Spleen (tissue), 11 donors: ENCODE measurements at regions not wholly inside any gene's neighbourhood (a gene's known extent, or its start where the extent isn't known, plus 50 kb on each side); places are given as distances from the start of the nearest gene placed in this dataset.
"Not testable (repeated sequence)": the region's sequence is repeated elsewhere in the genome, so short reads cannot be mapped to it uniquely, and the experiment has no call there.

Experiments
- DNase-seq: peaks from one replicate; pipeline ENCODE4 v3.0.0-alpha.2; 2020
- H3K27ac ChIP-seq, 8 donors: fragments of 200-600 bp; sonication (generic) in 7 of 8; 1 replicate in 4 of 8; 2 replicates in 4 of 8; pipeline versions ENCODE4 v1.5.0 to v1.8.0; 2016 to 2021; ENCODE audit warnings: inconsistent platforms in 4 of 8, mild to moderate bottlenecking in 4 of 8, moderate library complexity in 1 of 8
- H3K27me3 ChIP-seq, 7 donors: fragments of 200-600 bp; sonication (generic) in 6 of 7; replicated peaks in 1 of 7; 1 replicate in 4 of 7; 2 replicates in 3 of 7; pipeline versions ENCODE4 v1.5.0 to v1.8.0; 2016 to 2021; ENCODE audit warnings: inconsistent platforms in 3 of 7, mild to moderate bottlenecking in 1 of 7
- H3K36me3 ChIP-seq, 6 donors: fragments of 200-600 bp; sonication (generic) in 5 of 6; 1 replicate in 4 of 6; 2 replicates in 2 of 6; pipeline versions ENCODE4 v1.5.0 to v1.8.0; 2016 to 2021; ENCODE audit warnings: inconsistent platforms in 2 of 6
- H3K4me1 ChIP-seq, 6 donors: fragments of 200-600 bp; sonication (generic) in 5 of 6; 1 replicate in 3 of 6; 2 replicates in 3 of 6; pipeline versions ENCODE4 v1.5.0 to v1.8.0; 2016 to 2021; ENCODE audit warnings: inconsistent platforms in 3 of 6
- H3K4me3 ChIP-seq, 8 donors: fragments of 200-600 bp; sonication (generic) in 7 of 8; 1 replicate in 4 of 8; 2 replicates in 4 of 8; pipeline versions ENCODE4 v1.5.0 to v1.8.0; 2016 to 2021; ENCODE audit warnings: inconsistent platforms in 4 of 8, mild to moderate bottlenecking in 4 of 8, moderate library complexity in 2 of 8
- H3K9me3 ChIP-seq, 8 donors: fragments of 200-600 bp; sonication (generic) in 7 of 8; 1 replicate in 4 of 8; 2 replicates in 4 of 8; pipeline versions ENCODE4 v1.5.0 to v1.8.0; 2016 to 2021; ENCODE audit warnings: inconsistent platforms in 4 of 8
- POLR2A ChIP-seq, 3 donors: fragments of 450-650 bp; IDR thresholded peaks; one replicate each; pipeline ENCODE4 v1.5.1; 2017; ENCODE audit warnings: antibody characterized with exemption in 3 of 3, mild to moderate bottlenecking in 1 of 3
- POLR2AphosphoS5 ChIP-seq, 3 donors: sonication (generic); formaldehyde crosslinking; IDR thresholded peaks; one replicate each; pipeline ENCODE4 v1.5.1; 2017; ENCODE audit warnings: antibody characterized with exemption in 3 of 3
- WGBS, 5 donors: extraction: QIAGEN DNeasy Blood & Tissue Kit in 3 of 5; methylation state at CpG; one replicate each; pipeline versions ENCODE4 v1.1.5 to v1.1.7; 2013 to 2018; 5-methylcytosine and 5-hydroxymethylcytosine counted together
- intact Hi-C: fragments of 100-400 bp; cut with DNase I; formaldehyde crosslinking; loops from one replicate; pipeline ENCODE4 v1.15.0; 2023; ENCODE audit warnings: low total_unique reads
- TF ChIP-seq, protein P1 (sequence below), 11 experiments: fragments of 200-600 bp in 7 of 11; fragments of 450-650 bp in 4 of 11; sonication (generic) in 4 of 11; IDR thresholded peaks in 8 of 11; conservative IDR thresholded peaks in 3 of 11; 1 replicate in 7 of 11; 2 replicates in 4 of 11; pipeline versions ENCODE4 v1.4.0 to v1.8.0; 2016 to 2021; ENCODE audit warnings: antibody characterized with exemption in 11 of 11, inconsistent platforms in 4 of 11, mild to moderate bottlenecking in 1 of 11
- donor health status: healthy with polysubstance abuse.
- donor health status: DM: no; HTN: no; CAD: no; lungs with moderate emphysema.
- donor health status: DM: no; HTN: no; CAD: no.
- donor health status: Bipolar disorder and iron deficiency.
- donor health status: healthy.
- donor health status: DM: no; HTN: no; CAD: no.
- donor health status: DM: yes; HTN: yes; CAD: no.

DNA sequence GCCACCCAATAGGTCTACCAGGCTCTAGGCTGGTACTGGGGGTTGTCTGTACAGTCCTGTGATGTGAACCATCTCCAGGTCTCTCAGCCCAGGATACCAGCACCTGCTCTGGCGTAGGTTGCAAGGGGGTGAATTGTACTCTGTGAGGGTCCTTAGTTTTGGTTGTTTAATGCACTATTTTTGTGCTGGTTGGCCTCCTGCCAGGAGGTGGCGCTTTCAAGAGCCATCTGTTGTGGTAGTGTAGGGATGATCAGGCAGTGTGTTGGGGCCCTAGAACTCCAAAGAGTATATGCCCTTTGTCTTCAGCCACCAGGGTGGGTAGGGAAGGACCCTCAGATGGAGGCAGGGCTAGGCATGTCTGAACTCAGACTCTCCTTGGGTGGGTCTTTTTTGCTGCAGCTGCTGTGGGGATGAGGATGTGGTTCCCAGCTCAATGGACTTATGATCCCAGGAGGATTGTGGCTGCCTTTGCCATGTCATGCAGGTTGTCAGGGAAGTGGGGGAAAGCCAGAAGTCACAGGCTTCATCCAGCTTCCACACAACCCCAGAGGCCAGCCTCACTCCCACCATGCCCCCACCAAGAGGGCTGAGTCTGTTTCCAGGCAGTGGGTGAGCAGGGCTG is 301.8 kb upstream of the CHRM3 start:
- Histone ChIP-seq H3K9me3 (peaks cover 0 to 11% (median 5%) of the 10 kb centered on the region in 8 donors), H3K27ac (no peak overlapping the region), H3K36me3 (no peaks in the 10 kb centered on the region), H3K4me1 (no peaks in the 10 kb centered on the region), H3K27me3 (no peaks in the 10 kb centered on the region), H3K4me3 (no peak overlapping the region)
- DNase-seq = no peak
- TF ChIP-seq, protein P1, sequence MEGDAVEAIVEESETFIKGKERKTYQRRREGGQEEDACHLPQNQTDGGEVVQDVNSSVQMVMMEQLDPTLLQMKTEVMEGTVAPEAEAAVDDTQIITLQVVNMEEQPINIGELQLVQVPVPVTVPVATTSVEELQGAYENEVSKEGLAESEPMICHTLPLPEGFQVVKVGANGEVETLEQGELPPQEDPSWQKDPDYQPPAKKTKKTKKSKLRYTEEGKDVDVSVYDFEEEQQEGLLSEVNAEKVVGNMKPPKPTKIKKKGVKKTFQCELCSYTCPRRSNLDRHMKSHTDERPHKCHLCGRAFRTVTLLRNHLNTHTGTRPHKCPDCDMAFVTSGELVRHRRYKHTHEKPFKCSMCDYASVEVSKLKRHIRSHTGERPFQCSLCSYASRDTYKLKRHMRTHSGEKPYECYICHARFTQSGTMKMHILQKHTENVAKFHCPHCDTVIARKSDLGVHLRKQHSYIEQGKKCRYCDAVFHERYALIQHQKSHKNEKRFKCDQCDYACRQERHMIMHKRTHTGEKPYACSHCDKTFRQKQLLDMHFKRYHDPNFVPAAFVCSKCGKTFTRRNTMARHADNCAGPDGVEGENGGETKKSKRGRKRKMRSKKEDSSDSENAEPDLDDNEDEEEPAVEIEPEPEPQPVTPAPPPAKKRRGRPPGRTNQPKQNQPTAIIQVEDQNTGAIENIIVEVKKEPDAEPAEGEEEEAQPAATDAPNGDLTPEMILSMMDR (IDR thresholded peaks at IDR 0.05 in 8 of 11, conservative IDR thresholded peaks at IDR 0.05 in 3 of 11) = no peak
- TF ChIP-seq POLR2A (IDR thresholded peaks at IDR 0.05) (no peak), POLR2AphosphoS5 (IDR thresholded peaks at IDR 0.05) (no peak)
- intact Hi-C loops = no loop called here
- WGBS, 5 donors = 76 to 92% (median 87%) methylated on average over 2 of the region's 2 CpGs

DNA sequence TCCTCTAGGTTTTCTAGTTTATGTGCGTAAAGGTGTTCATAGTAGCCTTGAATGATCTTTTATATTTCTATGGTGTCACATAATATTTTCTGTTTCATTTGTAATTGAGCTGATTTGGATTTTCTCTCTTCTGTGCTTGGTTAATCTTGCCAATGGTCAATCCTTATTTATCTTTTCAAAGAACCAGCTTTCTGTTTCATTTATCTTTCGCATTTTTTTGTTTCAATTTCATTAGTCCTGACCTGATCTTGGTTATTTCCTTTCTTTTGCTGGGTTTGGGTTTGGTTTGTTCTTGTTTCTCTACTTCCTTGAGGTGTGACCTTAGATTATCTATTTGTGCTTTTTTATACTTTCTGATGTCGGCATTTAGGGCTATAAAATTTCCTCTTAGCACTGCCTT is 304.4 kb upstream of the CHRM3 start:
- H3K27ac ChIP-seq, H3K27me3 ChIP-seq, intact Hi-C loops, H3K36me3 ChIP-seq, H3K4me1 ChIP-seq, DNase-seq, H3K4me3 ChIP-seq: not testable (repeated sequence)
- 61 to 87% (median 76%) methylated on average over 3 of the region's 3 CpGs for WGBS, 5 donors
- H3K9me3 ChIP-seq = peaks cover 0 to 21% (median 9%) of the 10 kb centered on the region in 8 donors

DNA sequence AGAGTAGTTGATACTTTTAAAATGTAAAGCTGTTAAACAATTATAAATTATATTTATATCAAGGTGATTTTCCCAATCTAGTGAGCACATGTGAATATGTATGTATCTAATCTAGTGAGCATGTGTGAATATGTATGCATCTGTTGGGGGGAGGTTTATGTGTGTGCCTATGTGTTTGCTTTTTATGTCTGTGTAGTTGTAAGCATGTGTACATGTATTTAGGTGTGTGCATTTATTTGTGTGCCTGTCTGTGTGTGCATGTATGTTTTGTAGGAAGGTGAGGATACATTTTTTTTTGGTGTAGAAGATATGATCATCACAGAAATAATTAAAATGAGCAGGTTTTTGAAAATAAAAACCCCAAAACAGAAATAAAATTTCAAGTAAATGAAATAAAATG is 318.9 kb upstream of the CHRM3 start:
- intact Hi-C loops = no loop called here

DNA sequence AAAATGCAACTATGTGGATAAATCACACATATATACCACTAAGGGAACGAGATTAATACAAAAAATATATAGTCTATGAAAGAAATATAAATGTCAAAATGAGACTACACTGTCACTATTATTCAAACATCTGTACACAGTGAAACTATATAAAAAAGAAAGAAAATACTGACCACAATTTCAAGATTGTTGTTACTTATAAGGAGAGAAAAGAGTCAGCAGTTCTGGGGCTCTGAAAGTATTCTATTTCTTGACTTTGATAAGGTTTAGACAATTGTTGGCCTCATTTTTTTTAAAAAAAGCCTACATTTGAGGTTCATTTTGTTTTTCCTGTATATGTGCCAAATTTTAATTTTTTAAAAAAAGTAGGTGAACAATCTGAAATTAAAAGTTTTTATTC is 319.3 kb upstream of the CHRM3 start:
- Histone ChIP-seq H3K27ac (no peak overlapping the region), H3K4me3 (no peak overlapping the region), H3K9me3 (no peaks in the 10 kb centered on the region), H3K27me3 (no peaks in the 10 kb centered on the region), H3K4me1 (no peaks in the 10 kb centered on the region), H3K36me3 (no peaks in the 10 kb centered on the region)
- no peak for DNase-seq
- WGBS, 5 donors = 52 to 74% (median 65%) methylated on average over 1 of the region's 1 CpG
- intact Hi-C loops = no loop called here
- TF ChIP-seq POLR2A (IDR thresholded peaks at IDR 0.05) (no peak), POLR2AphosphoS5 (IDR thresholded peaks at IDR 0.05) (no peak)
- TF ChIP-seq, protein P1 (IDR thresholded peaks at IDR 0.05 in 8 of 11, conservative IDR thresholded peaks at IDR 0.05 in 3 of 11) = no peak

More for the DNA sequence above, 318.9 kb upstream of the CHRM3 start:
- H3K27ac ChIP-seq = no peak overlapping the region
- no peak for DNase-seq
- no peak overlapping the region for H3K4me3 ChIP-seq
- no peaks in the 10 kb centered on the region for H3K4me1 ChIP-seq
- H3K36me3 ChIP-seq = no peaks in the 10 kb centered on the region
- TF ChIP-seq, protein P1 (IDR thresholded peaks at IDR 0.05 in 8 of 11, conservative IDR thresholded peaks at IDR 0.05 in 3 of 11) = no peak
- TF ChIP-seq POLR2A (IDR thresholded peaks at IDR 0.05) (no peak), POLR2AphosphoS5 (IDR thresholded peaks at IDR 0.05) (no peak)
- no peaks in the 10 kb centered on the region for H3K27me3 ChIP-seq
- H3K9me3 ChIP-seq = no peaks in the 10 kb centered on the region

GRCh38 chr1:239061770-239062169 is 324.6 kb upstream of the CHRM3 start:
- H3K4me1 ChIP-seq = no peaks in the 10 kb centered on the region
- no peak for DNase-seq
- no peak overlapping the region for H3K4me3 ChIP-seq
- TF ChIP-seq, protein P1 (IDR thresholded peaks at IDR 0.05 in 8 of 11, conservative IDR thresholded peaks at IDR 0.05 in 3 of 11) = no peak
- no peak for TF ChIP-seq POLR2AphosphoS5 (IDR thresholded peaks at IDR 0.05)
- TF ChIP-seq POLR2A (IDR thresholded peaks at IDR 0.05) = no peak
- H3K36me3 ChIP-seq = no peaks in the 10 kb centered on the region
- intact Hi-C loops = no loop called here
- no peak overlapping the region for H3K27ac ChIP-seq
- no peaks in the 10 kb centered on the region for H3K27me3 ChIP-seq
- peaks cover 0 to 4% (median 0%) of the 10 kb centered on the region in 8 donors for H3K9me3 ChIP-seq
- 66 to 81% (median 72%) methylated on average over 7 of the region's 7 CpGs for WGBS, 5 donors
